ENCODE measurements at regions not wholly inside any gene's neighbourhood (a gene's known extent, or its start where the extent isn't known, plus 50 kb on each side); places are given as distances from the start of the nearest gene placed in this dataset.

DNA sequence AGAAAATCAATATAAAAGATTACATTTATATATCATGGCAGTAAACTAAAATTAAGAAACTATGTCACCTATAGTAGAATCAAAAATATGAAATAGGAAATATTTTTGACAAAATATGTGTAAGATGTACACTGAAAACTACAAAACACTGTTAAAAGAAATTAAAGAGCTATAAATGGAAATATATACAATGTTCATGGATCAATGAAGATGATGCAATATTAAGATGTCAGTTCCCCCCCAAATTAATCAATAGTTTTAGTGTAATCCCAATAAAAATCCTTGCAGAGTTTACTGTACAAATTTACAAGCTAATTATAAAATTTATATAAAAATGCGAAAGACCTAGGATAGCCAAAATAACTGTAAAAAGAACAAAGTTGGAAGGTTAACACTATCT, 173.0 kb upstream of the ADRA1B start:
- Histone ChIP-seq H3K4me3 (ENCODE audit: low read length in 2 of 2) (no peak overlapping the region), H3K36me3 (ENCODE audit: control insufficient read depth in 1 of 2, insufficient read depth in 2 of 2, low read length in 1 of 2) (no peaks in the 10 kb centered on the region), H3K4me1 (ENCODE audit: control insufficient read depth in 1 of 2, insufficient read depth in 2 of 2, low read length in 2 of 2) (peaks cover 0 to 1% of the 10 kb centered on the region in 2 donors), H3K9me3 (ENCODE audit: control insufficient read depth, low read length) (no peaks in the 10 kb centered on the region), H3K27me3 (ENCODE audit: control insufficient read depth in 1 of 2, insufficient read depth in 2 of 2, low read length in 1 of 2) (no peaks in the 10 kb centered on the region), H3K27ac (ENCODE audit: low read depth in 1 of 2, low read length in 2 of 2) (no peak overlapping the region)
- ATAC-seq (ENCODE audit: low FRiP score), result no peak
- WGBS, 2 donors, result 92 to 100% methylated on average over 1 of the region's 1 CpG
- no peak for DNase-seq
- intact Hi-C loops (cut with DNase I), result no loop called here

DNA sequence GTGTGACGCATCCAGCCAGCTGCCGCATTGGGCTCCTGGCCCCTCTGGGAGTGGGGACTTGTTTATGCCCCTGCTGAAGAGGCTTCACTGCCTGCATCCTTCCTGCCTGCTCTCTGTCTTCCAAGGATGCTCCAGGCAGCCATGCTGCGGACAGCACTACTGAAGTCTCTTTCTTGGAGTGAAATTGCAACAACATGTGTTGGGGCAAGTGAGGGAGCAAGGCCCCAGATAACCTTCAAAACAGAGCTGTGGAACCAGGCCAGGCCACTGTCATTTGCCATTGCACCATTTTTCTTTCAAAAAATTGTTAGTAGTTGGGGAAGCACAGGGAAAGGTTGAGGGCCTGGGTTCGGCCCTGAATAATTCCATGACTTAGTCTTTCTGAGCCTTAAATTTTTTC, 169.6 kb upstream of the ADRA1B start:
- H3K9me3 ChIP-seq (ENCODE audit: control insufficient read depth, low read length), result peaks cover 2% of the 10 kb centered on the region
- DNase-seq, result no peak
- 86 to 89% methylated on average over 4 of the region's 4 CpGs for WGBS, 2 donors
- no peaks in the 10 kb centered on the region for H3K36me3 ChIP-seq (ENCODE audit: control insufficient read depth in 1 of 2, insufficient read depth in 2 of 2, low read length in 1 of 2)
- H3K4me3 ChIP-seq (ENCODE audit: low read length in 2 of 2), result no peak overlapping the region
- no peak overlapping the region for H3K27ac ChIP-seq (ENCODE audit: low read depth in 1 of 2, low read length in 2 of 2)
- no peaks in the 10 kb centered on the region for H3K4me1 ChIP-seq (ENCODE audit: control insufficient read depth in 1 of 2, insufficient read depth in 2 of 2, low read length in 2 of 2)
- ATAC-seq (ENCODE audit: low FRiP score), result no peak
- intact Hi-C loops (cut with DNase I), result no loop called here
- H3K27me3 ChIP-seq (ENCODE audit: control insufficient read depth in 1 of 2, insufficient read depth in 2 of 2, low read length in 1 of 2), result no peaks in the 10 kb centered on the region

DNA sequence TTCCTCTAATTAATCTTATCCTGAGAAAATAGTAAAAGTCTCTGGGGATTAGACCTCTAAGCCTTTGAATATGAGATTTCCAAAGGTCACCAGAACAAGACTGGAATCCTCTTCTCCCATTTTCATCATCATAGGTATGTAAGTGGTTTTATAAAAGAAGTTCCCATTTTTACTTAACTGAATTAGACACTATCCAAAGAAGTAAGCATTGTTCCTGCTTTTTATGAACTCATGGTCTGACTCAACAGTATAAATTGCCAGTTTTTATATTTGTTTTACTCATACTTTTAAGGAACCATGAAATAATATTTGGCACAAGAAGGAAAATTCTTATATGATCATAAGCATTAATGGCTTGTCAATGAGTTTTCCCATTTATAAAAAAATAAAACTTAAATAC, 167.1 kb upstream of the ADRA1B start:
- H3K4me3 ChIP-seq (ENCODE audit: low read length in 2 of 2), result no peak overlapping the region
- peaks cover 2% of the 10 kb centered on the region for H3K9me3 ChIP-seq (ENCODE audit: control insufficient read depth, low read length)
- DNase-seq (no peak), ATAC-seq (ENCODE audit: low FRiP score) (no peak)
- no peaks in the 10 kb centered on the region for H3K27me3 ChIP-seq (ENCODE audit: control insufficient read depth in 1 of 2, insufficient read depth in 2 of 2, low read length in 1 of 2)
- H3K27ac ChIP-seq (ENCODE audit: low read depth in 1 of 2, low read length in 2 of 2), result no peak overlapping the region
- intact Hi-C loops (cut with DNase I), result no loop called here
- no peaks in the 10 kb centered on the region for H3K36me3 ChIP-seq (ENCODE audit: control insufficient read depth in 1 of 2, insufficient read depth in 2 of 2, low read length in 1 of 2)
- H3K4me1 ChIP-seq (ENCODE audit: control insufficient read depth in 1 of 2, insufficient read depth in 2 of 2, low read length in 2 of 2), result no peaks in the 10 kb centered on the region

DNA sequence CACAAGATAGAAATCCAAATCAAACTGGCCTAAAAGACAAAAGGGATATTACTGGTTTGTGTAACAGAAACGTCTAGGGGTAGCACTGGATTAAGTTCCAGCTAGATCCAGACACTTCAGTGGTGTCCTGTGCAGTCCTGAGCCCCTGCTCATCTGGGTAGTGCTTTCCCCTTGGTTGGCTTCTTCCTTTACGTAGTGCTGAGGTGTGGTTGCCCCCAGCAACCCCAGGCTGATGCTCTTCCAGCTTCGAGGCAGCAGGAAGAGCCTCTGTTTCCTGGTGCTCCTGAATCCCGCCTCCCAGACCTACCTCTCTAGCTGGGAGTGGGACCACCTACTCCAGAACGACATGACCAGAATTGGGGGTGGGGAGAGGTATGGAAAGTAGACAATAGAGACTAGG, 166.1 kb upstream of the ADRA1B start:
- Histone ChIP-seq H3K4me3 (ENCODE audit: low read length in 2 of 2) (no peak overlapping the region), H3K36me3 (ENCODE audit: control insufficient read depth in 1 of 2, insufficient read depth in 2 of 2, low read length in 1 of 2) (no peaks in the 10 kb centered on the region), H3K9me3 (ENCODE audit: control insufficient read depth, low read length) (peaks cover 2% of the 10 kb centered on the region), H3K27ac (ENCODE audit: low read depth in 1 of 2, low read length in 2 of 2) (no peak overlapping the region), H3K4me1 (ENCODE audit: control insufficient read depth in 1 of 2, insufficient read depth in 2 of 2, low read length in 2 of 2) (no peaks in the 10 kb centered on the region), H3K27me3 (ENCODE audit: control insufficient read depth in 1 of 2, insufficient read depth in 2 of 2, low read length in 1 of 2) (no peaks in the 10 kb centered on the region)
- ATAC-seq (ENCODE audit: low FRiP score), result no peak
- no peak for DNase-seq
- WGBS, 2 donors, result 56 to 58% methylated on average over 5 of the region's 5 CpGs
- intact Hi-C loops (cut with DNase I), result loop anchor here (5.0 to 10.0 kb wide), 3 partner anchors 167 to 295 kb away; partner anchors contain the start of gene ADRA1B (in 1 of the 2)

DNA sequence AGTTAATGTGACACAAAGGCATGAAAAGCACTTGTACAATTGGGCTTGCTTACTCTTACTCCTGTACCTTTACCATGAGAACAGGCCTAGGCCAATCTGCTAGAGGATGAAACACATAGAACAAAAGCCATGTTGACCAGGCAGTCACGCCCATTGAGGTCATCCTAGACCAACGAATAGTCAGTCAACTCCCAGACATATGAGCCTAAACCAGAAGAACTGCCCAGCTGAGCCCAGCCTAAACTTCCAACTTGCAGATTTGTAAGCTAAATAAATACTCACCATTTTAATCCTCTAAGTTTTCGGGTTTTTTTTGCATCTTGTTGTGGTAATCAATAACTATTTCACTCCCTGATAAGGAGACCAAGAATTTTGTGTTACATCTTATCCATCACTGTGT, 164.8 kb upstream of the ADRA1B start:
- 77 to 97% methylated on average over 3 of the region's 3 CpGs for WGBS, 2 donors
- no peaks in the 10 kb centered on the region for H3K36me3 ChIP-seq (ENCODE audit: control insufficient read depth in 1 of 2, insufficient read depth in 2 of 2, low read length in 1 of 2)
- no peak overlapping the region for H3K27ac ChIP-seq (ENCODE audit: low read depth in 1 of 2, low read length in 2 of 2)
- H3K9me3 ChIP-seq (ENCODE audit: control insufficient read depth, low read length), result peaks cover 2% of the 10 kb centered on the region
- ATAC-seq (ENCODE audit: low FRiP score), result no peak
- intact Hi-C loops (cut with DNase I), result loop anchor here (5.0 to 10.0 kb wide), 3 partner anchors 166 to 297 kb away; partner anchors contain the start of gene ADRA1B (in 1 of the 2)
- no peak overlapping the region for H3K4me3 ChIP-seq (ENCODE audit: low read length in 2 of 2)
- no peak for DNase-seq
- H3K4me1 ChIP-seq (ENCODE audit: control insufficient read depth in 1 of 2, insufficient read depth in 2 of 2, low read length in 2 of 2), result peaks cover 0 to 5% of the 10 kb centered on the region in 2 donors
- H3K27me3 ChIP-seq (ENCODE audit: control insufficient read depth in 1 of 2, insufficient read depth in 2 of 2, low read length in 1 of 2), result no peaks in the 10 kb centered on the region

DNA sequence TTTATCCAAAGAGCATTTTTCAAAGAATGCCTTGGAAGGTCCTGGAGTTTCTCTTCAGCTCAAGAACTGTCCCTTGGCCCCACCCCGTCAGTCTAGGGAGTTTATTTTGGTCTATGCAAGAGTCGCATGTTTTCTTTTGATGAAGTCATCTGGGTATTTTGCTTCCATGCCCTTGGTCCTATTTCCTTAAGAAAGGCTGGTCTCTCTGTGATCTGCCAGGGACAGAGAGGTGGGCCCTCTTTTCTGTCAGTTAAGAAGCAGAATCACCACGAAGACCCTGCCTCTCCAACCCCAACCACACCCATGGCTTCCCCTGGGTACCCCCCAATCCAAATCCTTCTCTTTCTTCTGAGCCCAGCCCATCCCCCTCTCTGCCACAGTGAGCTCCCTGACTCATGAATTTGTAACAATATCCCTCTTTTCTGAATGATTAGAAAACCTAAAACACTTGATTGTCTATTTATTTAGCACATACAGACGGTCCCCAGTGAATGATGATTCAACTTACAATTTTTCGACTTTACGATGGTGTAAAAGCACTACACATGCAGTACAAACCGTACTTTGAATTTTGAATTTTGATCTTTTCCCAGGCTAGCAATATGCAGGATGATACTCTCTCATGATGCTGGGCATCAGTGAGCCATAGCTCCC, 163.5 kb upstream of the ADRA1B start:
- peak overlapping the region; percentile 93 to 98 for H3K27ac ChIP-seq (ENCODE audit: low read depth in 1 of 2, low read length in 2 of 2)
- H3K36me3 ChIP-seq (ENCODE audit: control insufficient read depth in 1 of 2, insufficient read depth in 2 of 2, low read length in 1 of 2), result no peaks in the 10 kb centered on the region
- H3K9me3 ChIP-seq (ENCODE audit: control insufficient read depth, low read length), result peaks cover 2% of the 10 kb centered on the region
- DNase-seq (peak in 1 of 2 donors; percentile 66), ATAC-seq (ENCODE audit: low FRiP score) (peak; percentile 82)
- intact Hi-C loops (cut with DNase I), result loop anchor here (5.0 to 10.0 kb wide), 3 partner anchors 165 to 298 kb away; partner anchors contain the start of gene ADRA1B (in 1 of the 2)
- 3 to 10% methylated on average over 7 of the region's 7 CpGs for WGBS, 2 donors
- no peak overlapping the region for H3K4me3 ChIP-seq (ENCODE audit: low read length in 2 of 2)
- H3K27me3 ChIP-seq (ENCODE audit: control insufficient read depth in 1 of 2, insufficient read depth in 2 of 2, low read length in 1 of 2), result no peaks in the 10 kb centered on the region
- H3K4me1 ChIP-seq (ENCODE audit: control insufficient read depth in 1 of 2, insufficient read depth in 2 of 2, low read length in 2 of 2), result peaks cover 0 to 7% of the 10 kb centered on the region in 2 donors

DNA sequence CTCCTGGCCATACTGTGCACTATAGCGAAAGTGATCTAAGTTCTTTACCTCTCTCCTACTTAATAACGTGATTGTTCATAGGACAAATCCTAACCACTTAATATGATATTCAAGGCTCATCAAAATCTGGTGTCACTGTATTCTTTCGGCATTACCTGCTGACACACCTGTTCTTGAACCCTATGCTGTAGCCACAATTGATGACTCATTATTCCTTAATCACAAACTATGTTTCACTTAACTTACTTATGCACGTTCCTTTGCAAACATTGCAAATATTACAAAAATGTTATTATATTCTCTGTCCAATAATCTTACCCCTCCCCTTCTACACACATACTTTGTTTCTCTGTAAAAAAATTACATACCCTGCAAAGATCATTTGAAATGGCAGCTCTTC, 158.1 kb upstream of the ADRA1B start:
- no peak for ATAC-seq (ENCODE audit: low FRiP score)
- no peaks in the 10 kb centered on the region for H3K9me3 ChIP-seq (ENCODE audit: control insufficient read depth, low read length)
- peaks cover 0 to 7% of the 10 kb centered on the region in 2 donors for H3K4me1 ChIP-seq (ENCODE audit: control insufficient read depth in 1 of 2, insufficient read depth in 2 of 2, low read length in 2 of 2)
- intact Hi-C loops (cut with DNase I), result loop anchor here (10.0 kb wide), 2 partner anchors 217 to 303 kb away; no protein-coding TSS in a partner anchor
- WGBS, 2 donors, result 69 to 73% methylated on average over 4 of the region's 4 CpGs
- DNase-seq, result no peak
- H3K4me3 ChIP-seq (ENCODE audit: low read length in 2 of 2), result no peak overlapping the region
- H3K27me3 ChIP-seq (ENCODE audit: control insufficient read depth in 1 of 2, insufficient read depth in 2 of 2, low read length in 1 of 2), result no peaks in the 10 kb centered on the region
- H3K27ac ChIP-seq (ENCODE audit: low read depth in 1 of 2, low read length in 2 of 2), result no peak overlapping the region
- no peaks in the 10 kb centered on the region for H3K36me3 ChIP-seq (ENCODE audit: control insufficient read depth in 1 of 2, insufficient read depth in 2 of 2, low read length in 1 of 2)

DNA sequence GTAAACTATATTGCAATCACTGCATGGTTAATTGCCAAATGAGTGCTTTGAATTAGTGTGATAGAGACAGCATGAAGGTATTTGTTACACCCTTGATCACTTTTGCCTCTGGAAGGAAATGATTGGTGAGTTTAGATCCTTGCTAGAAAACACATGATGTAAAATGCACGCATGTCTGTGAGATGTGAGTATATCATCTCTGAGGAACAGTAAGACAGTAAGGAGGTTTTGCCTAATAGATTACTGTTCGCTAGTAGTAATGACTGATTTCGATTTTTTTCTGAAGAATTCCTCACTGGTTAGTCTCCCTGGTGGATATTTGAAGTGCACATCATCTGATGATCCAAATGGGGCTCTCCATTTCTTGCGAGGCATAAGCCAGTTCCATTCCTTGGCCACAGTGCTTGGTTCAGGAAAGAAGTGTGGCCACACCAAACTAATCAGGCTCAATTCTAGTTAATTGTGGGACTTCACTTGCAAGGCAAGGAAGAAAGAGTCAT, 156.4 kb upstream of the ADRA1B start:
- Histone ChIP-seq H3K9me3 (ENCODE audit: control insufficient read depth, low read length) (no peaks in the 10 kb centered on the region), H3K36me3 (ENCODE audit: control insufficient read depth in 1 of 2, insufficient read depth in 2 of 2, low read length in 1 of 2) (no peaks in the 10 kb centered on the region), H3K4me1 (ENCODE audit: control insufficient read depth in 1 of 2, insufficient read depth in 2 of 2, low read length in 2 of 2) (peaks cover 0 to 7% of the 10 kb centered on the region in 2 donors), H3K4me3 (ENCODE audit: low read length in 2 of 2) (no peak overlapping the region), H3K27me3 (ENCODE audit: control insufficient read depth in 1 of 2, insufficient read depth in 2 of 2, low read length in 1 of 2) (no peaks in the 10 kb centered on the region), H3K27ac (ENCODE audit: low read depth in 1 of 2, low read length in 2 of 2) (no peak overlapping the region)
- 87 to 88% methylated on average over 4 of the region's 4 CpGs for WGBS, 2 donors
- ATAC-seq (ENCODE audit: low FRiP score) (no peak), DNase-seq (no peak)
- intact Hi-C loops (cut with DNase I), result loop anchor here (10.0 kb wide), 2 partner anchors 215 to 305 kb away; no protein-coding TSS in a partner anchor

DNA sequence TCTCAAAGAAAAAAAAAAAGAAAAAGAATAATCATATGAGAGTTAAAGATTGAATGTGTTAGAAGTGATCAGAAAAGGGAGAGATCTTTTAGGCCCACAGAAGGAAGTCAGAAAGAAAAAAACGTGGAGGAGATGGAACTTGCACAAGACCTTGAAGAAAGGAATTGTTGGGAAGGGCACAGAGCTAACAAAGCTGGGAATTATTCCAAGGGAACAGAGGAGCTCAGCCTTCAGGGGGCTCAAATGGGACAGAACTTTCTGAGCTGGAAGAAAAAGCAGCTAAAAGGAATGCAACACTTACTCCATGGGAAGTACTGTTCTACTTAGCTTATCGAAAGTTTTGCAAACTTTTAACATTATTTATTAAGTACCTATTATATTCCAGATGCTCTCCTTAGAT, 153.4 kb upstream of the ADRA1B start:
- Histone ChIP-seq H3K27me3 (ENCODE audit: control insufficient read depth in 1 of 2, insufficient read depth in 2 of 2, low read length in 1 of 2) (no peaks in the 10 kb centered on the region), H3K9me3 (ENCODE audit: control insufficient read depth, low read length) (no peaks in the 10 kb centered on the region), H3K36me3 (ENCODE audit: control insufficient read depth in 1 of 2, insufficient read depth in 2 of 2, low read length in 1 of 2) (no peaks in the 10 kb centered on the region), H3K27ac (ENCODE audit: low read depth in 1 of 2, low read length in 2 of 2) (no peak overlapping the region), H3K4me3 (ENCODE audit: low read length in 2 of 2) (no peak overlapping the region), H3K4me1 (ENCODE audit: control insufficient read depth in 1 of 2, insufficient read depth in 2 of 2, low read length in 2 of 2) (peaks cover 3% of the 10 kb centered on the region in 2 donors)
- WGBS, 2 donors, result 31 to 35% methylated on average over 2 of the region's 2 CpGs
- no peak for ATAC-seq (ENCODE audit: low FRiP score)
- no peak for DNase-seq
- intact Hi-C loops (cut with DNase I), result no loop called here

Data from aorta (tissue), 5 donors.